Activated CD8-positive, alpha-beta T cell treated with anti-CD3 and anti-CD28 coated beads for 36 hours (primary cell): ENCODE measurements at regions not wholly inside any gene's neighbourhood (a gene's known extent, or its start where the extent isn't known, plus 50 kb on each side); places are given as distances from the start of the nearest gene placed in this dataset.

Experiments
- ATAC-seq: fragments of 200-7000 bp; cut with Tn5 transposase; one replicate; pipeline ENCODE4 v1.10.0; 2021; ENCODE audit warnings: mild to moderate bottlenecking, moderate library complexity
- CTCF ChIA-PET: fragments of 350-600 bp; sonication (Branson Sonifier 250); formaldehyde crosslinking; loops from one replicate; lab custom pipeline; 2021; ENCODE audit warnings: antibody characterized with exemption; lab: Charles Lee
- POLR2A ChIA-PET: fragments of 350-600 bp; sonication (Branson Sonifier 250); formaldehyde crosslinking; loops from one replicate; lab custom pipeline; 2021; ENCODE audit warnings: antibody characterized with exemption; lab: Charles Lee
- DNase-seq: peaks from one replicate; pipeline ENCODE4 v3.0.0-alpha.2; 2020
- H3K27ac Mint-ChIP-seq: one replicate; pipeline ENCODE4 v1.8.0; 2021; ENCODE audit warnings: mild to moderate bottlenecking, mixed read lengths
- H3K27me3 Mint-ChIP-seq: one replicate; pipeline ENCODE4 v1.8.0; 2021; ENCODE audit warnings: mixed read lengths
- H3K36me3 Mint-ChIP-seq: one replicate; pipeline ENCODE4 v1.8.0; 2021; ENCODE audit warnings: low read depth, mixed read lengths
- H3K4me1 Mint-ChIP-seq: one replicate; pipeline ENCODE4 v1.8.0; 2021; ENCODE audit warnings: low read depth, mixed read lengths
- H3K4me3 Mint-ChIP-seq: one replicate; pipeline ENCODE4 v1.8.0; 2021; ENCODE audit warnings: mild to moderate bottlenecking, moderate library complexity, mixed read lengths
- H3K9me3 Mint-ChIP-seq: one replicate; pipeline ENCODE4 v1.8.0; 2021; ENCODE audit warnings: mixed read lengths
- CTCF ChIP-seq: fragments of 200-600 bp; IDR thresholded peaks from one replicate; pipeline ENCODE4 v1.8.0; 2022; ENCODE audit warnings: antibody characterized with exemption, mild to moderate bottlenecking
- intact Hi-C: fragments of 100-400 bp; cut with micrococcal nuclease; formaldehyde crosslinking; loops from one replicate; pipeline ENCODE4 v1.10.0; 2022

- intact Hi-C loops: no loop called here
- CTCF ChIA-PET: no interaction called here
- no peak for DNase-seq
- H3K4me1 Mint-ChIP-seq: no peaks in the 10 kb centered on the region
- H3K36me3 Mint-ChIP-seq: peaks cover 2% of the 10 kb centered on the region
- POLR2A ChIA-PET: no interaction called here
- no peaks in the 10 kb centered on the region for H3K27me3 Mint-ChIP-seq
- peaks cover 6% of the 10 kb centered on the region for H3K9me3 Mint-ChIP-seq
- ATAC-seq: no peak
- no peak for TF ChIP-seq CTCF
- H3K27ac Mint-ChIP-seq: no peak overlapping the region
- H3K4me3 Mint-ChIP-seq: no peak overlapping the region
These were observed 78.2 kb upstream of the UGP2 start for GRCh38 chr2:63763391-63763941.

- no peak for TF ChIP-seq CTCF
- Mint-ChIP-seq H3K9me3 (peaks cover 7% of the 10 kb centered on the region), H3K27ac (no peak overlapping the region), H3K27me3 (no peaks in the 10 kb centered on the region), H3K4me1 (no peaks in the 10 kb centered on the region), H3K36me3 (peaks cover 2% of the 10 kb centered on the region), H3K4me3 (no peak overlapping the region)
- ChIA-PET CTCF (no interaction called here), POLR2A (no interaction called here)
- intact Hi-C loops: no loop called here
- DNase-seq (no peak), ATAC-seq (no peak)
These were observed 77.1 kb upstream of the UGP2 start for GRCh38 chr2:63764630-63765029.

- intact Hi-C loops: no loop called here
- Mint-ChIP-seq H3K36me3 (peaks cover 2% of the 10 kb centered on the region), H3K27me3 (no peaks in the 10 kb centered on the region), H3K4me1 (no peaks in the 10 kb centered on the region), H3K27ac (no peak overlapping the region), H3K4me3 (no peak overlapping the region), H3K9me3 (peaks cover 7% of the 10 kb centered on the region)
- ChIA-PET POLR2A (no interaction called here), CTCF (interaction anchor here (1.1 kb wide), 1 partner anchor 8 kb away, joined by 3 read pairs; no protein-coding TSS in a partner anchor)
- TF ChIP-seq CTCF: no peak
- ATAC-seq (no peak), DNase-seq (no peak)
These were observed 76.6 kb upstream of the UGP2 start for GRCh38 chr2:63765117-63765516.

- peaks cover 2% of the 10 kb centered on the region for H3K36me3 Mint-ChIP-seq
- no peaks in the 10 kb centered on the region for H3K27me3 Mint-ChIP-seq
- DNase-seq: no peak
- H3K27ac Mint-ChIP-seq: no peak overlapping the region
- no peaks in the 10 kb centered on the region for H3K4me1 Mint-ChIP-seq
- CTCF ChIA-PET: no interaction called here
- no peak overlapping the region for H3K4me3 Mint-ChIP-seq
- no peak for ATAC-seq
- TF ChIP-seq CTCF: no peak
- POLR2A ChIA-PET: no interaction called here
- intact Hi-C loops: no loop called here
- H3K9me3 Mint-ChIP-seq: peaks cover 7% of the 10 kb centered on the region
These were observed 74.4 kb upstream of the UGP2 start for GRCh38 chr2:63767307-63767706.

GRCh38 chr2:63768051-63768450 is 73.6 kb upstream of the UGP2 start:
- Mint-ChIP-seq H3K9me3 (peaks cover 7% of the 10 kb centered on the region), H3K27me3 (no peaks in the 10 kb centered on the region), H3K27ac (no peak overlapping the region), H3K4me1 (no peaks in the 10 kb centered on the region), H3K4me3 (no peak overlapping the region), H3K36me3 (peaks cover 2% of the 10 kb centered on the region)
- intact Hi-C loops: no loop called here
- CTCF ChIA-PET: no interaction called here
- no peak for ATAC-seq
- TF ChIP-seq CTCF: no peak
- DNase-seq: no peak
- POLR2A ChIA-PET: no interaction called here
